Inferior parietal cortex (tissue), 1 donor: ENCODE measurements at regions not wholly inside any gene's neighbourhood (a gene's known extent, or its start where the extent isn't known, plus 50 kb on each side); places are given as distances from the start of the nearest gene placed in this dataset.
"Not testable (repeated sequence)": the region's sequence is repeated elsewhere in the genome, so short reads cannot be mapped to it uniquely, and the experiment has no call there.

Experiments
- DNase-seq: peaks from one replicate; pipeline ENCODE4 v3.0.0-alpha.2; 2016; ENCODE audit errors: extremely low spot score

DNA sequence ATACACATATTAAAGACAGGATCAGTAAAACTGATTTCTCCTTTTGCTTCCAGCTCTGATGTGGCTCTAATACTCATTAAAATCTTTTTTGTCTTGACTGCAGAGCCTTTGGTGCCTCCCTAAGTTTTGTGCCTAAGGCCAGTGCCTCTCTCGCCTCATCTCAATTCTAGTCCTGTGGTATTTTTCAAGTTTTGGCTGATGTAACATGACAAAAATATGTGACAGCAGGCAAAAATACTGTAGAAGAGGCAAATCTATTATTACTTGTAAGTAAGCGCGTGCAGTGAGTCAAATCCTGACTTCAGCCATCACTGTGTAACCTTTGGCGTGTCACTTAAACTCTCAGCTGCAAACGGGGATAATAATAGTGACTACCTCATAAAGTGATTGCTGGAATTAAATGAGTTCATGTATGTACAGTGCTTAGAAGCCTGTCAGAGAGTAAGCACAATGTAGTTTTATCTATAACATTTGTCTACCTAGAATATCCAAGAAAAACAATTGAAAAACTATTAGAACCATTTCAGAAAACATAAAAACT, 74.0 kb downstream of the MAB21L3 start:
- no peak for DNase-seq

DNA sequence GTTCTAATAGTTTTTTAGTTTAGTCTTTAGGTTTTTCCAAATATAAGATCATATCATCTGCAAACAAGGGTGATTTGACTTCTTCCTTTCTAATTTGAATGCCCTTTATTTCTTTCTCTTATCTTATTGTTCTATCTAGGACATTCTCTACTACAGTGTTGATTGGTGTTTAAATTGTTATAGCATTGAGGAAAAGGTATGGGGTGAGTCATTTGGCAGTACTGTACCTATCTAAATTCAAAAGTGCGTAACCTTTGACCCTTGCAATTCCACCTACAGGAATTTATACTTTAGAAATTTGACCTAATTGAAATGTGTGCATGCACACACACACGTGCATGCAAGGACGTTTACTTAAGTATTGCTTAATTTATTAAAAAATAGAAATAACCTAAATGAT, 78.3 kb downstream of the MAB21L3 start:
- no peak for DNase-seq

DNA sequence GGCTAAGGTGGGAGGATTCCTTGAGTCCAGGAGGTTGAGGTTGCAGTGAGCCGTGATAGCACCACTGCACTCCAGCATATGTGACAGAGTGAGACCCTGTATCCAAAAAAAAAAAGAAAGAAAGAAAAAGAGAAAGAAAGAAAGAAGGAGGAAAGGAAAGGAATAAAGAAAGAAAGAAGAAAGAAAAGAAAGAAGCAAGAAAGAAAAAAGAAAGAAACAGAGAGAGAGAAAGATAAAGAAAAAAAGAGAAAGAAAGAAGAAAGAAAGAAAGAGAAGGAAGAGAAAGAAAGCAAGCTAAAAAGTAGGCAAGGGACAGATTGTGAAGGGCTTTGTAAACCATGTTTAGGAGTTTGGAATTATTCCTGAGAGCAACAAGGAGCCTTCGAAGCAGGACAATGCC, 80.1 kb downstream of the MAB21L3 start:
- DNase-seq = no peak

DNA sequence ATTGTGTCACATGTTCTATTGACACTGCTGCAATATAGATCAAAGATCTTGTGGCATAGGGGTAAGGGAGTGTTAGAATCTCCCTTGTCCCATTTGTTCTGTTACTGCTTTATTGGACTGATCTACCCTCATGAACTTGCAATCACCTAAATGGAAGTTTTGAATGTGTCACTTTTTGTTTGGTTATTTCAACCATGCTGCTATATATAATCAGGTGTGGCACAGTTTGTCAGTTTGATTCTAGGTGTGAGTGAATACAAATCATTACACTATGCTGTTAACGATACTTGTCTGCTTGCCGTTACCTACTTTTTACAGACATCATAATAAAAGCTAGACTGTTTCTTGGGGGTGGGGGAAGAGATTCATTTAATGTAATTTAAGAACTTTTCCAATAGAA, 82.6 kb downstream of the MAB21L3 start:
- DNase-seq = no peak

DNA sequence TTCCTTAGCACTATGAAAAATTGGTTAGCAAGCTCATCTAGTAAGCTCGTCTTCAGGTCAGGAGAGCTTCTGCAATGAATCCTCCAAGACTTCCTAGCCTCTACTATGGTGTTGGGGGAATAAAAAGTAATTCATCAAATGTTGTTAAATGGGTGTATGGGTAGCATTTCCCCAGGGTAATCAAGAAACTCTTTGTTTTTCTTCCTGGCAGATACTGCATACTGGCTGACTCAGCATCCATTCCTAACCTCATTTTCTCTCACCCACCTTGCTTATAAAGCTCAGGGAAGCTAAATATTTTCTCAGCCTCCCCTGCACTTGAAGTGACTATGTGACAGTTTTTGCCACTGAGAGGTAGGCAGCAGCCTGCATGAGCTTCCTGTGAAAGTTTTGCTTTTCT, 83.4 kb downstream of the MAB21L3 start:
- no peak for DNase-seq

DNA sequence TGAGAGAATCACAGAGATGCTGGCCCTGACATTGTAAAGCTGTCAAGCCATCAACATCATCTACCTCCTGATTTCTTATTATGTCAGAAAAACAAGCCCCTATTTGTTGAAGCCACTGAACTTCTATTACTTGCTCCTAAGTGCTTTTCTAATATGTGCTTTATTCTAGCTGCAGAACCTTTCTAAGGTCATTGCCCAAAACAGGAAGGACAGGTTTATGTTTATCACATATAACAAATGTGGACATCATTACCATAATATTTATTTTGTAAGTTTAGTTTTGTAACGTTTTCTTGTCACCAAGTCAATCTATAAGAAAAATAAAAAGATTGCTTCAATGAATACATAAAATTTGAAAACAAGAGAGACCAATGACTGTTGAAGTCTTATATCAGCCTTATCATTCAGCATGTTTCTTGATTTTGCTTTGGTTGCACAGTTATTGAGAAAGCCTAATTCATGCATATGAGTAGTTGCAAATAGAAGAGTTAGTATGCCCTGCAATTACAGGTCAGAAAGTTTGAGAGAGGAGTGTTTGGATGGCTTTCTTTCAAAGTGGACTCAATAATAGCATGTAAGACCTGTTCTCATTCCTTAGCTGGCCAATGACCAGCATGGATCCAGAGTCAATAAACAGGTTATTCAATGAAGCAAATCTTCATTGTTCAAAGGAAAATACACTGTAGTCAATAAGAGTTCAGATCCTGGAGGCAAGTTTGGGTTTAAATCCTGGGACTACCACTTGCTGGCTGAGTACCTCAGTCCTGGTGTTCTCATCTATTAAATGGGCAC, 84.1 kb downstream of the MAB21L3 start:
- no peak for DNase-seq

DNA sequence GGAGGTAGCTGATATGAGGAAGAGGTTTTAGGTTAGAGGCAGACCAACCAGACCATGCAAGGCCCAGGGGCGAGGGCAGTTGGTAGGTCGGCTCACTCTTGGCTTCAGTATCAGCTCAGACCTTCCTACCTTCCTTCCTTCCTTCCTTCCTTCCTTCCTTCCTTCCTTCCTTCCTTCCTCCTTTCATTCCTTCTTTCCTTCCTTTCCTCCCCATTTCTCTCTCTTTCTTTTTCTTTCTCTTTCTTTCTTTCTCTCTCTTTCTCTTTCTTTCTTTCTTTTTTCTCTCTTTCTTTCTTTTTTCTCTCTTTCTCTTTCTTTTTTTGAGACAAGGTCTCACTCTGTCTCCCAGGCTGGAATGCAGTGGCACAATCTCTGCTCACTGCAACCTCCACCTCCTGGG, 89.1 kb downstream of the MAB21L3 start:
- DNase-seq = not testable (repeated sequence)

DNA sequence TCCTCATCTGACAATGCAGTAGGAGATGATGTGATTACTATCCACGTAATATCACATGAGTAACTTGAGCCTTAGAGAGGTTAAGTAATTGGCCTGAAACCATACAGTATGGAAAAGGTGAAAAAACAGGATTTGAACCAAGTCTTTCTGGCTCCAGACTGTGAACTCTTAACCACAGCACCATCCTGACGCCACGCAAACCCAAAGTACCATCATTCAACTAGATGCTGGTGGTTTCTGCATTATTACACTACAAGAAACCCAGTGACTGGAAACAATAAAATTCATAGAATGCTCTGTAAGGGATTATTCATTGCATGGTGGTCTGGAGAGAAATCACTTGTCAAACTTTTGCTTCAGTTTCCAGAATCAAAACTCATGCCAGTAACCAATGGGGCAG, 90.7 kb downstream of the MAB21L3 start:
- no peak for DNase-seq

DNA sequence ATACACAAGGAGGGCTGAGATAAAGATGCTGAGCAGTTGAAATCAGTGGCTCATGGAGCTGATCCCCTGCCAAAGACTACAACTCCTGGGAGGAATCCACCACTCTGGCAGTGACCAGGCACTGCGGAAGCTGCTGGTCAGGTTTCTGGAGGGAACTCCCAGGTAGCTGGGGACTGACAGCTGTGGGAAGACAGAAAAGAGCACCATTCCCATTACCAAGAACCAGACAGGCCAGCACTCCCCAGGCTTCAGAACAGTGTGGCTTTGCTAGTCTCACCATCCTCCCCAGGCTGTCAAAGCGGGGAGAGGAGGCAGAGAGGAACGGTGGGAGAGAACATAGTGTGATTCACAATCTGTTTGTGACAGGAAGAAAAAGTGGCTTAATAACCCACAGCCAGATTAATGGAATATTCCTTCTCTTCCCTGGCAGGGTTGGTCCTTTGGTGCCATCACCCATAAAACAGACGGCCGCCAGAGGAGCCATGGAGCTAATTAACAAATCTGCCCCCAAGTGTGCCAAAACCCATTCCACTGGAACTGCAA, 92.1 kb downstream of the MAB21L3 start:
- no peak for DNase-seq

DNA sequence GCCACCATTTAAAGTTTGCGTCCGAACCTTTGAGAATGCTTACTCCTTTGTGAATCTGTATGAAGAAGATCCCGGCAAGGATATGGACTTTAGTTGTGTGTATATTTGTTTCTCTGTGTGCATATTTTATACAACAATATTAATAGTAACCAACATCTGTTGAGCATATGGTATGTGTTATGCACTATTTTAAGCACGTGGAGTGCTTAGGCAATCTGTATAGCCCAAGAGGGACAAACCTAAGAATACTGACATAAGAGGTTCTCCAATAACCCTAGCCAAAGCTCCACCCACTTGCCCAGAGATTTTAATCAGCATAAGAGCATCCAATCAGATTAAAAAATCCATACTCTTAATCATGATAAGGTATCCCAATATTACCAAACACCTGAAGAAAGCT, 92.7 kb downstream of the MAB21L3 start:
- DNase-seq = no peak

DNA sequence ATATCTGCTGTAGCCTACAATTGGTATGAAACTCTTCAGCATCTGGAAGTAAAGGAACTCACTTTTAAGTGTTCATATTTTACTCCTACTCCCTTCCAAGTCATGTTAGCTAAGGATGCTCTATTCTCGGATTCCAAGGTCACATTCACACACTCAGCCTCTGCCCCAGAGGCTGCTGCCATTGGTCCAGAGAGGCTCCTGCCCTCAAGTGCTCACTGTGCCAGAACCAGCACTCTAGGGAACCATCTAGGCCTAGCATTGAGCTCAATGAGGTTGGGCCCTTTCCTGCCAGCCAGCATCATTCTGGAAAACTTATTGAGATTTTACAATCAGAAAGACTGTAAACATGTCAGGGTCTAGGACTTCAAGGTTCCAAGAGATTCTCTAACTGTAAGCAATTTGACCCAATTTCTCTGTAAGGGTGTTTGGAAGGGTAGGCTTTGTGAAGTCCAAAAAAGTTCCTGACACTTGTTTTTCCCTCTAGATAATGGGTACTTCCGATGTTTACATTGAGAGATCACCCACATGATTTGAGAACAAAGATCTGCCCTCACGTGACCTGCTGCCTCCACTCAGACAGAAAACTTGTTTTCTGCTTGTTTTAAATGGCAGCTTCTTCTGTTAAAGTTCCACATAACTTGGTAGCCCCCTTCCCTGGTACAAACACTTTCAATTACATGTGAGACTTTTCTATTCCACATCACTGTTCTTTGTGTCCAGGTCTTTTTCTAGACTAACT, 94.9 kb downstream of the MAB21L3 start:
- no peak for DNase-seq

DNA sequence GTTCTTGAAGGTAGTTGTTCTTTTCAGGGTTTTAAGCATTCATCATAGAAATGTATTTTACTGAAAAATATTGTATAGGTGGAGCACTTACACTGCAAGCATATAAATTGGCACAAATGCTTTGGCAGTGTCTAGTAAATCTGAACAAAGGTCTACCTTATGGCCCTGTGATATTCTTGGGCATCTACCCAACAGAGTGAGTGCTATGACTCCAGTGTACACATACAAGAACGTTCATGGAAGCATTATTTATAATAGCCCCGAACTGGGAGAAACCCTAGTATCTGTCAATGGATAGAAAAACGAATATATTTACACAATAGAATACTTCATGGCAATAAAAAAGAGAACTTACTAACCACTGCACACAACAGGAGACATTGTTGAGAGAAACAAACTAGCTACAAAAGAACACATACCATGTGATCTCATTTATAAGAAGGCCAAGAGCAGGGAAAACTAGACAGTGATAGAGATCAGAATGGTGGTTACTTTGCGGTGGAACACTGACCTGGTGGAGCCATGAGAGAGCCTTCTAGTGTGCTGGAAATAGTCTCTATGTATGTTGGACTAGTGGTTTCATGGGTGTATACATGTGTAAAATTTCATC, 96.0 kb downstream of the MAB21L3 start:
- DNase-seq = no peak

DNA sequence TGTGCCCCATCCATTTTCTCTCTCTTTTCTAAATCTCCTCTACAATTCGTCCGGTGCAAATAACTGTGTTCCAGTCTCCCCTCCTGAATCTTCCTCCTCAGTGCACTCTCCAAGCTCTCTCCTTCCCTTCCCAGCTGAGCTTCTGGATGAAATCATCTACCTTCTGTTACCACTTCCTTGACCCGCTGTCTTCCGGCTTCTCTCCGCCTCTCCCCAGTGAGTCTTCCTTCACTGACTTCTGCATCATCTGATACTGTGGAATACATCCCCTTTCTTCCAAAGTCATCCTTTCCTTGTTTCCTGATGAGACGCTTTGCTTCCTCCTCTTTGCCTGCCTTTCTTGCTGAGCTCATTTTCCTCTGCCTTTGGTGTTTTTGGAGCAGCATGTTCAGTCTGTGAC, 96.9 kb downstream of the MAB21L3 start:
- DNase-seq = no peak

DNA sequence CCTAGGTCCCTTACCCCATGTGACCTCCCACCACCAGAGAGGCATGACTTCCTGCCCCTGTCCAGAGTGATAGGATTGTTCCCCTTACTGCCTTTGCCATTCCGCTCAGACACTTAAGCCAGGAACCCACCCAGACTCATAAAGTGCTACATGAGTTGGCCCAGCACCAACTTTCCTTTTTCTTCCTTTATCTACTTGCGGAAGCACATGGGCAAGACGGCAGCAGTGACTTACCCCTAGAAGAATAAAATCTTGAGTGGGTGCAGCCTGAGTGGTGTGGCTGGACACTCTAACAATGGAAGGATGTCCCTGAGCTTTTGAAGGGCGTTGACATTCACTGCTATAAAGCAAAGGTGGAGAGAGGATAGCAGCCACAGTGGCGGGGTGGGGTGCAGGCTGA, 100.1 kb downstream of the MAB21L3 start:
- DNase-seq = no peak

DNA sequence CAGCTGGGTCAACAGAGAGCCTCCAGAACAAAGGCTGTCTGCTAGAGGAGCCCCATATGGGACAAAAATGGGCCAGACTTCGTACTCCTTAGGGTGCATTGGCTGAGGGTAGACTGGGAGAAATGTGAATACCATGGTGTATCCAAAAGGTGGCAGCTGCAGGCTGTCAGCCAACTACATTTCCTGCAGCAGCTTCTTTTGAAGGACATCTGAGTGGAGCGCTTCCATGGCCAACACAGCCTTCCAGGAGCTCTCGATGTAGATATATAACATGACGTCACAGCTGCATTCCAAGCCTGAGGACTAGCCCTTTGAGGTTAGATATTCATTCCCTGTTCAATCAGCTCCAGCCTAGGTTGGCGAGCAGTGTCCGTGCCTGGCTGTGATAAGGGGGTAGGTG, 107.7 kb downstream of the MAB21L3 start:
- DNase-seq = no peak

DNA sequence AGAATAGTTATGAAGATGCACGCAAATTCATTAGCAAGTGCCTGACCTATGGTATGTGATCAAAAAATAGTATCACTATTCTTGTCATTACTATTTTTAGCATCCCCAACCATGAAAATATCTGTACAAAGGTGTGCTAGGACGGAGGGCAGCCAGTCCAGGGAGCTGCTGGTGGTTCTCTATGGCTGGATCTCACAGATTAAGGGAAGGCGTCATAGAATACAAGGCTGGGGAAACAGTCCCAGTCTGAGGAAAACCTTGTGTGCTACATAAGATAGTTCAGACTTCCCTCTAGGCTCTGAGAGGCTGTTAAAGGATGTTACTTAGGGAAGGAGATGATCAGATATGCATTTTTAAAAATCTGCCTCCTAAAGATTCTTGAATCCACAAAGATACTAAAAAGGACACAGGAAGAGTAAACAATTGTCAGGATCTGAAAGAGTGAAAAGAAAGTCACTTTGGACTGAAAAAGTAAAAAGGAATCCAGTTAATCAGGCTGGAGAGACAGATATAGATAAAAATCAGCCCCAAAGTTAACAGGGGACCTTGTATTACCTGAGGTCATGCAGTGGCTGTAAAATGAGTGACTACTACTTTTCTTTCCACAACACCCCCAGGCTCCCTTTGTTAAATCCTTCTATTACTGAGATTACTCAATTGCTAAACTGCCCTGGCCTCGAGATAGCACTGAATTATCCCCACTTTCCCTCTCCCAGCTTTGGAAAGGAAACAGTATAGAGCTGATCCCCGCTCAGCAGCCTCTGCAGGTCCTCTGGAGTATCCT, 108.6 kb downstream of the MAB21L3 start:
- no peak for DNase-seq

DNA sequence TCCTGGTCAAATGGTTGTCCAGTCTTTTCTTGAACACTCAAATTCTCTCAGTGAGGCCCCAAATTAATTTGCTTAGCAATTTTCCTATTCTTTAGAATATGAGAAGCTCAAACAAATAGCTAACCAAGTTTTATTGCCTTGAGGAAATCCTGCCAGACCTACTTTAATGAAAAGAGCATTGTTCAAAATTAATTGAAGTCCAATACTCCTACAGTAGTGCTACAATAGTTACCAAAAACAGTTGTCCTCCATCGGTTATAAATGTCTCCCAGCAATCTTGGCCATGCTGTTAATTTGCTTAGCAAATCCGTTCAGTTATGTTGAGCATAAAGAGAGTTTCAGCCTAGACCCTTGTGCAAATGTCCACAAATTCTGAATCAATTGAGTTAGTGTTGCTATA, 112.9 kb downstream of the MAB21L3 start:
- DNase-seq = no peak

DNA sequence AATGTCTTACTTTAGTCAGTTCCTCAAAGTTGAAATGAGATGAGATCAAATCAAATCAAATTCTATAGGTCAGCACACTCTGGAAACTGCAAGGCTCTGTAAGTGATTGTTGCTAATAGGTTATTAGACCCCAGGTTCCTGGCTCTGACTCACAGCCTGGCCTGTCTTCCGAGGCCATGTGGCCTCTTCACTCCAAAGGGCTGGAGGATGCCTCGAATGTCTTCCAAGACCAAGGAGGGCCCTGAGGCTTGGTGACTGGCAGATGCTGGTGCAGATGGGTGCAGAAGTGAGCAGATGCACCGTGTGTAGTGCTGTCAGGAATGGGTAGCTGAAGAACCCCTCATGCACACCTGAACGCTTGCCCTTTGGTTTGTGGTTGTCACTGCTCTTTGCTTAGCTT, 113.4 kb downstream of the MAB21L3 start:
- DNase-seq = no peak

DNA sequence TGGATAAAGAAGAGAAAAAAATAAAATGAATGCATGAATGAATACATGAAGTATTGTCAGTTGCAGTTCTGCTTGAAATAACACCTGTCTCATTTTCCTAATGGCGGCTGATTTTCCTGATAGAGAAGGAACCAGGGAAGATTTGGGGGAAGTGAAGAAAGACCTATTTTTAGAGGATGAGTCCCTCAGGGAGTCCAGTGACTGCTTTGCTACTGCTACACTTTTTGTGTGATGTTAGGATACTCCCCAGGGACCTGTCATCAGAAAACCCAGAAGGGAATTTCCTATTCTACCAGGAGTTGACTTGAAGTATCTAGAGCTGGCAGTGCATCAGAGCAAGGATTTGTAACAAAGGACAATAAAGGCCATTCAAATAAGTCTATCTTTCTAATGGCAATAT, 114.8 kb downstream of the MAB21L3 start:
- no peak for DNase-seq

DNA sequence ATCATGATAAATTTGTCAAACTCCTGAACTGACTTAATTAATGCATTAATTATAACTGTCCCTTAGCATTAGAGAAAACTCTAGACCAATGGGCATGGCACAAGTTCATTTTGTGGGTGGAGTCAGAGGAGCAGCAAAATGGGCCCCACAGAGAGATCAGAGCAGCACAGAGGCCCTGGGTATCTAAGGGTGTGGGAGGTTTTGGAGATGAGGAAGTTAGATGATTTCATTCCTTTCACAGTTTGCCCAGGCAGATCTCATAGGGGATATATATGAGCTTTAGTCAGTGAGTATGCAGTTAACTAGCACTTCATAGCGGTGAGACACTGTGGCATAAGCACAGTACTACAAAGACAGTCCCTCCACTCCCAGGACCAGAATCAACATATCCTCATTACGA, 117.3 kb downstream of the MAB21L3 start:
- DNase-seq = no peak

DNA sequence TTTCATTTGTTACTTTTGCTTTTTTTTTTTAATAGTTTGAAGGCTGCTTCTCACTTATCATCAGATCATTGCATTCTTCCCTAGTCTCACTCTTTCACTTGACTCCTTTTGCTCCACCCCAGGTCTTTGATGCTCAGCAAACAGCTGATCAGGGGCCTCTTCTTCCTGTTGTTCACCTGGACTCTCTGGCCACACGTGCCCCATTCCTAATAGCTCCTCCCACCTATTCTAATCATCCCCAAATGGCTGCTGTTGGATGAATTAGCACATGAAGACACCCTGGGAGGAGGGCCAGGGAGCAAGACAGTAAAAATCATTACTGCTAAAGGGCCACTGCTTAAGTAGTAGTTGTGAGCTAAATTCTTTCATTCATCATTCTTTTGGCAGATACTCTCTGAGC, 119.5 kb downstream of the MAB21L3 start:
- no peak for DNase-seq

DNA sequence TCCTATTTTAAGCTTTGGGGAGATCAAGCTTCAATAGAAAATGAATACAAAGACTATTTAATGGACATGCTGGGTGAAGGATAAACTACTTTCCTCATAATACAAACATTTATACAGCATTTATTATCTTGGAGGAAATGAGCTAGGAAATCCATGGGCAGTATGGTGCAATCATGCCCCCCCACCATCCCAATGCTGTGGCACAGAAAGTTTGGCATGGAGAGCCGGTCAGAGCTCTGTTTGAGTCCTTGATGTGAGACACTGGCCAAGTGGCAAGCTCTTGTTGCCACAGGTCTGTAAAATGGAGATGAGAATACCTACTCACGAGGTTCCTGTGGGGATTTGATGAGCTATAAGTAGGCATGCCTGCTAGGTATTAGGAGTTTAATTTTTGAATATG, 120.6 kb downstream of the MAB21L3 start:
- no peak for DNase-seq
